GM12878 (cell line): ENCODE measurements at regions not wholly inside any gene's neighbourhood (a gene's known extent, or its start where the extent isn't known, plus 50 kb on each side); places are given as distances from the start of the nearest gene placed in this dataset.

Experiments used
- ATAC-seq: fragments of 200-7000 bp; cut with Tn5 transposase; 3 replicates; pipeline ENCODE4 v1.9.1; 2020; ENCODE audit warnings: mild to moderate bottlenecking, moderate library complexity
- BruUV-seq: library from RNA; stranded (reverse); fragments of 400-500 nt; replicated peaks from 2 replicates; lab custom pipeline; 2021; lab: Mats Ljungman, UMichigan
- CTCF ChIA-PET: fragments of 300-600 bp; sonication (Branson Sonifier 250); formaldehyde crosslinking; extraction: SDS; loops from one replicate; lab custom pipeline; 2021; ENCODE audit warnings: inconsistent platforms; lab: Yijun Ruan, JAX
- POLR2A ChIA-PET: fragments of 350-600 bp; formaldehyde crosslinking; extraction: SDS; loops from one replicate; lab custom pipeline; 2021; ENCODE audit warnings: inconsistent platforms; lab: Charles Lee
- RAD21 ChIA-PET: fragments of 300-600 bp; sonication (Branson Sonifier 250); formaldehyde crosslinking; loops from one replicate; lab custom pipeline; 2023; ENCODE audit warnings: antibody characterized with exemption; ENCODE audit not compliant: unreplicated experiment; lab: Charles Lee
- SMC1A ChIA-PET: fragments of 300-600 bp; sonication (Branson Sonifier 250); formaldehyde crosslinking; loops from one replicate; lab custom pipeline; 2023; ENCODE audit not compliant: unreplicated experiment, uncharacterized antibody; lab: Charles Lee
- DNase-seq: peaks from one replicate; pipeline ENCODE4 v3.0.0-alpha.2; 2011; ENCODE audit warnings: low read depth, low spot score
- FAIRE-seq: peaks from 3 replicates; lab custom pipeline; 2011; peaks lifted over from hg19 to GRCh38; lab: Jason Lieb, UNC
- H2AFZ ChIP-seq: 2 replicates; pipeline ENCODE4 v1.6.0; 2011; ENCODE audit warnings: low read depth, low read length, control low read depth; ENCODE audit not compliant: control insufficient read depth
- H3K27ac ChIP-seq: 2 replicates; pipeline ENCODE4 v1.5.1; 2011; ENCODE audit warnings: control low read depth; ENCODE audit not compliant: control insufficient read depth, insufficient read depth
- H3K27me3 ChIP-seq, 2 experiments: replicated peaks in 1 of 2; 2 replicates each; pipeline versions ENCODE4 v1.6.0 to v1.6.1; 2011; ENCODE audit warnings: low read length in 1 of 2; ENCODE audit not compliant: control insufficient read depth in 2 of 2, insufficient read depth in 2 of 2
- H3K36me3 ChIP-seq, 2 experiments: 2 replicates each; pipeline ENCODE4 v1.5.1; 2011; ENCODE audit warnings: low read length in 1 of 2; ENCODE audit not compliant: control insufficient read depth in 2 of 2, insufficient read depth in 2 of 2
- H3K4me1 ChIP-seq: 2 replicates; pipeline ENCODE4 v1.6.1; 2011; ENCODE audit warnings: mild to moderate bottlenecking, low read length, moderate library complexity, mixed read lengths; ENCODE audit not compliant: control insufficient read depth, insufficient read depth
- H3K4me2 ChIP-seq: 2 replicates; pipeline ENCODE4 v1.6.0; 2011; ENCODE audit warnings: control low read depth; ENCODE audit not compliant: control insufficient read depth, insufficient read depth
- H3K4me3 ChIP-seq: fragments of 200-600 bp; sonication (generic); 2 replicates; pipeline ENCODE4 v1.5.1; 2016
- H3K79me2 ChIP-seq: 2 replicates; pipeline ENCODE4 v1.6.0; 2011; ENCODE audit warnings: low read length; ENCODE audit not compliant: control insufficient read depth, insufficient read depth
- H3K9ac ChIP-seq: 2 replicates; pipeline ENCODE4 v1.8.0; 2011; ENCODE audit warnings: low read length, control low read depth, mixed read lengths; ENCODE audit not compliant: control insufficient read depth, insufficient read depth
- H3K9me3 ChIP-seq: replicated peaks from 3 replicates; pipeline ENCODE4 v1.5.1; 2011; ENCODE audit warnings: mild to moderate bottlenecking, low read length; ENCODE audit not compliant: control insufficient read depth, insufficient read depth
- H4K20me1 ChIP-seq: 2 replicates; pipeline ENCODE4 v1.6.0; 2011; ENCODE audit not compliant: control insufficient read depth, insufficient read depth
- ATF7 ChIP-seq: fragments of 450-650 bp; IDR thresholded peaks from 2 replicates; pipeline ENCODE4 v1.6.1; 2016; ENCODE audit warnings: low read depth, mild to moderate bottlenecking
- BCLAF1 ChIP-seq: fragments of 450-650 bp; IDR thresholded peaks from 2 replicates; pipeline ENCODE4 v1.6.1; 2017; ENCODE audit warnings: antibody characterized with exemption, mild to moderate bottlenecking, moderate library complexity
- CHD1 ChIP-seq: IDR thresholded peaks from 2 replicates; pipeline ENCODE4 v1.6.1; 2012; ENCODE audit warnings: low read depth, low read length, improper control_type of control experiment
- CREM ChIP-seq: IDR thresholded peaks from 2 replicates; pipeline ENCODE4 v1.6.1; 2014; ENCODE audit warnings: antibody characterized with exemption, low read depth
- FOS ChIP-seq: IDR thresholded peaks from 3 replicates; pipeline ENCODE4 v1.6.1; 2011; ENCODE audit warnings: borderline replicate concordance; ENCODE audit not compliant: insufficient read length; ENCODE audit errors: extremely low read depth
- MXI1 ChIP-seq: fragments of 150-350 bp; IDR thresholded peaks from 2 replicates; pipeline ENCODE4 v1.6.1; 2011; ENCODE audit warnings: low read depth, mild to moderate bottlenecking, inconsistent platforms, low read length, improper control_type of control experiment
- NFIC ChIP-seq: IDR thresholded peaks from 2 replicates; pipeline ENCODE4 v1.6.1; 2012; ENCODE audit warnings: low read depth, mild to moderate bottlenecking, inconsistent platforms, low read length, moderate library complexity
- REST ChIP-seq: IDR thresholded peaks from 2 replicates; pipeline ENCODE4 v1.6.1; 2012; ENCODE audit warnings: mild to moderate bottlenecking, low read depth, low read length
- SPI1 ChIP-seq: IDR thresholded peaks from 2 replicates; pipeline ENCODE4 v1.6.1; 2011; ENCODE audit warnings: low read depth, mild to moderate bottlenecking, low read length, moderate library complexity, borderline replicate concordance; ENCODE audit not compliant: insufficient read depth
- ZNF207 ChIP-seq: fragments of 450-650 bp; IDR thresholded peaks from 2 replicates; pipeline ENCODE4 v1.6.1; 2014; ENCODE audit warnings: antibody characterized with exemption, mild to moderate bottlenecking, borderline replicate concordance
- ZNF622 ChIP-seq: fragments of 450-650 bp; IDR thresholded peaks from 2 replicates; pipeline ENCODE4 v1.6.1; 2017; ENCODE audit warnings: mild to moderate bottlenecking, inconsistent platforms
- WGBS: methylation state at CpG from one replicate; pipeline ENCODE4 v1.1.6; 2016; ENCODE audit warnings: low lambda C conversion rate; ENCODE audit not compliant: insufficient replicate concordance, insufficient coverage; ENCODE audit errors: missing lambda C conversion rate; 5-methylcytosine and 5-hydroxymethylcytosine counted together
- in situ Hi-C: fragments of 300-500 bp; cut with MboI; formaldehyde crosslinking; loops from 9 replicates; pipeline ENCODE4 v1.14.3; 2018; ENCODE audit warnings: mixed read lengths
- intact Hi-C: fragments of 100-400 bp; cut with micrococcal nuclease; formaldehyde crosslinking; loops from one replicate; pipeline ENCODE4 v1.14.2; 2022; ENCODE audit not compliant: unreplicated experiment

- BruUV-seq, result no TSS peak
- FAIRE-seq, result no peak
- intact Hi-C loops, result no loop called here
- H3K27me3 ChIP-seq, result no peaks in the 10 kb centered on the region
- POLR2A ChIA-PET, result no interaction called here
- TF ChIP-seq MXI1, result no peak
- TF ChIP-seq CHD1, result no peak
- no peak for TF ChIP-seq BCLAF1
- TF ChIP-seq FOS, result no peak
- no peak for TF ChIP-seq ZNF622
- TF ChIP-seq CREM, result no peak
- no peak for TF ChIP-seq ZNF207
- TF ChIP-seq ATF7, result no peak
- TF ChIP-seq NFIC, result no peak
- no peak for TF ChIP-seq SPI1
- no peak for TF ChIP-seq REST
- TF ChIP-seq, all 136 proteins: peak for 0
- Histone ChIP-seq H3K9me3 (no peaks in the 10 kb centered on the region), H3K4me3 (no peak overlapping the region), H3K79me2 (no peaks in the 10 kb centered on the region), H4K20me1 (no peaks in the 10 kb centered on the region), H3K9ac (no peak overlapping the region), H3K36me3 (no peaks in the 10 kb centered on the region), H2AFZ (no peak overlapping the region), H3K27ac (no peak overlapping the region), H3K4me2 (no peak overlapping the region), H3K4me1 (no peaks in the 10 kb centered on the region)
- CTCF ChIA-PET, result no interaction called here
- DNase-seq, result no peak
- SMC1A ChIA-PET, result no interaction called here
- in situ Hi-C loops, result no loop called here
- RAD21 ChIA-PET, result no interaction called here
- 83% methylated on average over 1 of the region's 1 CpG for WGBS
- no peak for ATAC-seq
Observed at GRCh38 chr9:26043431-26043830, 365.2 kb upstream of the TUSC1 start.
